ENCODE measurements at regions not wholly inside any gene's neighbourhood (a gene's known extent, or its start where the extent isn't known, plus 50 kb on each side); places are given as distances from the start of the nearest gene placed in this dataset.

GRCh38 chr4:105057370-105058105 lies 89.1 kb upstream of the TET2 start:
- no peaks in the 10 kb centered on the region for H3K27me3 ChIP-seq (ENCODE audit: low read length)
- peak overlapping the region; percentile 13; the same call in 1 of the 2 replicates for H3K4me2 ChIP-seq (ENCODE audit: low read length)
- peak overlapping the region; percentile 42 for H3K27ac ChIP-seq (ENCODE audit: low read length)
- no peaks in the 10 kb centered on the region for H3K9me3 ChIP-seq (ENCODE audit: low read length)
- TF ChIP-seq EZH2 (IDR thresholded peaks at IDR 0.05; ENCODE audit: low read length, unreplicated experiment) (no peak), CTCF (conservative IDR thresholded peaks at IDR 0.05; ENCODE audit: low read depth, low read length) (no peak), EZH2phosphoT487 (IDR thresholded peaks at IDR 0.05; ENCODE audit: borderline replicate concordance, low read length) (no peak)
- DNase-seq (no peak), ATAC-seq (no peak)
- peaks cover 7% of the 10 kb centered on the region for H3F3A ChIP-seq (ENCODE audit: low read length, unreplicated experiment)
- ChIA-PET CTCF (no interaction called here), POLR2A (ENCODE audit: unreplicated experiment) (no interaction called here)
- H4K20me1 ChIP-seq (ENCODE audit: low read length): no peaks in the 10 kb centered on the region
- no peak overlapping the region for H2AFZ ChIP-seq (ENCODE audit: low read length)
- BruUV-seq (replicated peaks): no TSS peak
- no peak overlapping the region for H3K9ac ChIP-seq (ENCODE audit: low read length)
- intact Hi-C loops (cut with micrococcal nuclease): no loop called here
- H3K79me2 ChIP-seq (ENCODE audit: low read length): no peaks in the 10 kb centered on the region
- H3K36me3 ChIP-seq (ENCODE audit: low read depth, low read length): no peaks in the 10 kb centered on the region
- no peaks in the 10 kb centered on the region for H3K9me2 ChIP-seq (replicated peaks; ENCODE audit: low read length)
- peaks cover 46% of the 10 kb centered on the region for H3K4me1 ChIP-seq (ENCODE audit: insufficient read depth, low read length)
- no peak overlapping the region for H3K4me3 ChIP-seq (ENCODE audit: low read length)

GRCh38 chr4:105058177-105058812 lies 88.4 kb upstream of the TET2 start:
- intact Hi-C loops (cut with micrococcal nuclease): no loop called here
- H3K9me2 ChIP-seq (replicated peaks; ENCODE audit: low read length): no peaks in the 10 kb centered on the region
- H4K20me1 ChIP-seq (ENCODE audit: low read length): no peaks in the 10 kb centered on the region
- no peaks in the 10 kb centered on the region for H3K9me3 ChIP-seq (ENCODE audit: low read length)
- H3K36me3 ChIP-seq (ENCODE audit: low read depth, low read length): no peaks in the 10 kb centered on the region
- no peak for TF ChIP-seq CTCF (conservative IDR thresholded peaks at IDR 0.05; ENCODE audit: low read depth, low read length)
- no peak overlapping the region for H3K9ac ChIP-seq (ENCODE audit: low read length)
- peak overlapping the region; percentile 42 for H3K27ac ChIP-seq (ENCODE audit: low read length)
- H3K27me3 ChIP-seq (ENCODE audit: low read length): no peaks in the 10 kb centered on the region
- no peaks in the 10 kb centered on the region for H3K79me2 ChIP-seq (ENCODE audit: low read length)
- DNase-seq (peak; percentile 75), ATAC-seq (peak; percentile 5; the same call in 1 of the 2 replicates)
- peaks cover 7% of the 10 kb centered on the region for H3F3A ChIP-seq (ENCODE audit: low read length, unreplicated experiment)
- ChIA-PET POLR2A (ENCODE audit: unreplicated experiment) (interaction anchor here (0.5 to 0.7 kb wide), 2 partner anchors 193 to 438 kb away, joined by 3 to 4 read pairs; no protein-coding TSS in a partner anchor), CTCF (no interaction called here)
- peaks cover 46% of the 10 kb centered on the region for H3K4me1 ChIP-seq (ENCODE audit: insufficient read depth, low read length)
- H3K4me3 ChIP-seq (ENCODE audit: low read length): no peak overlapping the region
- H2AFZ ChIP-seq (ENCODE audit: low read length): no peak overlapping the region
- BruUV-seq (replicated peaks): no TSS peak
- H3K4me2 ChIP-seq (ENCODE audit: low read length): peak overlapping the region; percentile 13; the same call in 1 of the 2 replicates

GRCh38 chr4:105059337-105059736 lies 87.3 kb upstream of the TET2 start:
- TF ChIP-seq CTCF (conservative IDR thresholded peaks at IDR 0.05; ENCODE audit: low read depth, low read length): no peak
- no peak for TF ChIP-seq EZH2phosphoT487 (IDR thresholded peaks at IDR 0.05; ENCODE audit: borderline replicate concordance, low read length)
- no peak for TF ChIP-seq EZH2 (IDR thresholded peaks at IDR 0.05; ENCODE audit: low read length, unreplicated experiment)
- no peaks in the 10 kb centered on the region for H3K27me3 ChIP-seq (ENCODE audit: low read length)
- H3K36me3 ChIP-seq (ENCODE audit: low read depth, low read length): no peaks in the 10 kb centered on the region
- no peak overlapping the region for H3K9ac ChIP-seq (ENCODE audit: low read length)
- intact Hi-C loops (cut with micrococcal nuclease): no loop called here
- no peaks in the 10 kb centered on the region for H4K20me1 ChIP-seq (ENCODE audit: low read length)
- H2AFZ ChIP-seq (ENCODE audit: low read length): no peak overlapping the region
- CTCF ChIA-PET: no interaction called here
- ATAC-seq: no peak
- H3K9me3 ChIP-seq (ENCODE audit: low read length): no peaks in the 10 kb centered on the region
- peak overlapping the region; percentile 30; the same call in 1 of the 2 replicates for H3K4me2 ChIP-seq (ENCODE audit: low read length)
- peaks cover 46% of the 10 kb centered on the region for H3K4me1 ChIP-seq (ENCODE audit: insufficient read depth, low read length)
- no TSS peak for BruUV-seq (replicated peaks)
- no peaks in the 10 kb centered on the region for H3K79me2 ChIP-seq (ENCODE audit: low read length)
- DNase-seq: peak; percentile 57
- peaks cover 7% of the 10 kb centered on the region for H3F3A ChIP-seq (ENCODE audit: low read length, unreplicated experiment)
- H3K9me2 ChIP-seq (replicated peaks; ENCODE audit: low read length): no peaks in the 10 kb centered on the region
- H3K27ac ChIP-seq (ENCODE audit: low read length): peak overlapping the region; percentile 35
- no peak overlapping the region for H3K4me3 ChIP-seq (ENCODE audit: low read length)
- POLR2A ChIA-PET (ENCODE audit: unreplicated experiment): no interaction called here

Measured in PC-3 (cell line).